MCF 10A (cell line): ENCODE measurements at regions not wholly inside any gene's neighbourhood (a gene's known extent, or its start where the extent isn't known, plus 50 kb on each side); places are given as distances from the start of the nearest gene placed in this dataset.

ENCODE experiments used
- BruUV-seq: library from RNA; stranded (reverse); fragments of 400-500 nt; replicated peaks from 2 replicates; lab custom pipeline; 2021; lab: Mats Ljungman, UMichigan
- CTCF ChIA-PET: fragments of 300-600 bp; sonication (Branson Sonifier 250); formaldehyde crosslinking; extraction: SDS; loops from one replicate; lab custom pipeline; 2021; ENCODE audit warnings: antibody characterized with exemption, inconsistent platforms; lab: Yijun Ruan, JAX
- POLR2A ChIA-PET: fragments of 300-600, 350-650 bp; sonication (Branson Sonifier 250); formaldehyde crosslinking; extraction: SDS; loops from one replicate; lab custom pipeline; 2020; ENCODE audit warnings: antibody characterized with exemption, inconsistent platforms; lab: Yijun Ruan, JAX
- DNase-seq: peaks from one replicate; pipeline ENCODE4 v3.0.0-alpha.2; 2018; ENCODE audit not compliant: unreplicated experiment
- H3K27ac Mint-ChIP-seq: one replicate; pipeline ENCODE4 v1.8.0; 2022; ENCODE audit warnings: mild to moderate bottlenecking, low read depth, mixed read lengths; ENCODE audit not compliant: unreplicated experiment
- H3K27me3 Mint-ChIP-seq: one replicate; pipeline ENCODE4 v1.8.0; 2022; ENCODE audit warnings: mixed read lengths; ENCODE audit not compliant: insufficient read depth, unreplicated experiment
- H3K36me3 Mint-ChIP-seq: one replicate; pipeline ENCODE4 v1.8.0; 2022; ENCODE audit warnings: mild to moderate bottlenecking, moderate library complexity, mixed read lengths; ENCODE audit not compliant: insufficient read depth, unreplicated experiment
- H3K4me1 Mint-ChIP-seq: one replicate; pipeline ENCODE4 v1.8.0; 2022; ENCODE audit warnings: mixed read lengths; ENCODE audit not compliant: insufficient read depth, unreplicated experiment
- H3K4me3 Mint-ChIP-seq: one replicate; pipeline ENCODE4 v1.8.0; 2022; ENCODE audit warnings: mild to moderate bottlenecking, moderate library complexity, mixed read lengths; ENCODE audit not compliant: unreplicated experiment
- H3K9me3 Mint-ChIP-seq: one replicate; pipeline ENCODE4 v1.8.0; 2022; ENCODE audit warnings: mixed read lengths; ENCODE audit not compliant: unreplicated experiment
- intact Hi-C: fragments of 100-400 bp; cut with micrococcal nuclease; formaldehyde crosslinking; loops from 2 replicates; pipeline ENCODE4 v1.14.1; 2022
- TF ChIP-seq, protein P1 (sequence below): fragments of 200-600 bp; IDR thresholded peaks from one replicate; pipeline ENCODE4 v1.8.0; 2022; ENCODE audit warnings: antibody characterized with exemption, mild to moderate bottlenecking; ENCODE audit not compliant: unreplicated experiment

DNA sequence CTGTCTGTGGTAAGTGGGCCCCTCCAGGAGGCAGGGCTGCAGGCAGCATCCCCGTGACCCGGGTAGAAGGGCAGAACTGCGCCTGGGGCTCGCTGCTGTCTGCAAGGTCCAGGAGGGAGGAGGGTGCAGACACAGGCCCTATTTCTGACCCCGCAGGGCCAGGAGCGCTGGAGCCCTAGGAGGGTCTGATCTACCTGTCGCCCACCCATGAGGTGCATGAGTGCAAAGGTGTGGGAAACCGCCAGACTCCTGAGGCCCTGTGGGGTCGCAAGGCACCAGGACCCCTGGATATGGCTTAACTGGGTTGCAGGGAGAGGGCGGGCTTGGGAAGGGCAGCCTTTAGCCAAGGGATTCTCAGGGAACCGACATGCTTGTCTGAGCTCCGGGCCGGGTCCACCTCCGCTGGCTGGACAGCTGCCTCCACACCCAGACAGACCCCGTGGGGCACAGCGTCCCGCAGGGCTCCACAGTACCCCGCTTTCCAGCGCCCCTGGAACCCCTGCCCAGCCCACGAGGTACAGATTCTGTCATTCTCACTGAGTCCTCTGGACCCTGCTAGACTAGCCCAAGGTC, 72.9 kb upstream of the TSPAN11 start:
- no peaks in the 10 kb centered on the region for H3K9me3 Mint-ChIP-seq
- H3K27ac Mint-ChIP-seq: no peak overlapping the region
- H3K36me3 Mint-ChIP-seq: no peaks in the 10 kb centered on the region
- ChIA-PET CTCF (interaction anchor here (1.4 kb wide), 1 partner anchor 418 kb away, joined by 3 read pairs; no protein-coding TSS in a partner anchor), POLR2A (no interaction called here)
- peaks cover 7% of the 10 kb centered on the region for H3K4me1 Mint-ChIP-seq
- H3K27me3 Mint-ChIP-seq: peaks cover 25% of the 10 kb centered on the region
- intact Hi-C loops: no loop called here
- BruUV-seq: no TSS peak
- DNase-seq: no peak
- no peak overlapping the region for H3K4me3 Mint-ChIP-seq
- TF ChIP-seq, protein P1, sequence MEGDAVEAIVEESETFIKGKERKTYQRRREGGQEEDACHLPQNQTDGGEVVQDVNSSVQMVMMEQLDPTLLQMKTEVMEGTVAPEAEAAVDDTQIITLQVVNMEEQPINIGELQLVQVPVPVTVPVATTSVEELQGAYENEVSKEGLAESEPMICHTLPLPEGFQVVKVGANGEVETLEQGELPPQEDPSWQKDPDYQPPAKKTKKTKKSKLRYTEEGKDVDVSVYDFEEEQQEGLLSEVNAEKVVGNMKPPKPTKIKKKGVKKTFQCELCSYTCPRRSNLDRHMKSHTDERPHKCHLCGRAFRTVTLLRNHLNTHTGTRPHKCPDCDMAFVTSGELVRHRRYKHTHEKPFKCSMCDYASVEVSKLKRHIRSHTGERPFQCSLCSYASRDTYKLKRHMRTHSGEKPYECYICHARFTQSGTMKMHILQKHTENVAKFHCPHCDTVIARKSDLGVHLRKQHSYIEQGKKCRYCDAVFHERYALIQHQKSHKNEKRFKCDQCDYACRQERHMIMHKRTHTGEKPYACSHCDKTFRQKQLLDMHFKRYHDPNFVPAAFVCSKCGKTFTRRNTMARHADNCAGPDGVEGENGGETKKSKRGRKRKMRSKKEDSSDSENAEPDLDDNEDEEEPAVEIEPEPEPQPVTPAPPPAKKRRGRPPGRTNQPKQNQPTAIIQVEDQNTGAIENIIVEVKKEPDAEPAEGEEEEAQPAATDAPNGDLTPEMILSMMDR: no peak

DNA sequence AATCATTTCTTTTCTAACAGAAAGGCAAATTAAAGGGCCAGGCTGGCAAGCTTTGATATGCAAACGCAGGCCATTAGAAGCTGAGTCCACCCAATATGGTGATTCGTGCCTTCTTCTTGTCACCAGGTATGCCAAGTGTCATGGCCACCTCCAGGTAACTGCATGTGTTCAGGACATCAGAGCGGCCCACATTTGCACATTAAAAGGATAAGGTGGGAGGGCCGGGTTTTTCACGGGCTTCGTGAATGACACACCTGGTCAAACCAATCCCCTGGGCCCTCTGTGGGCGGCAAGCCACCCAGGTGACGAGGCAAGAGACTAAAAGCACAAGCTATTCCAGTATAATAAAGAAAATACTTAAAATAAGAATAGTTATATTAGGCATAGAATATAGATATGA, 75.9 kb upstream of the TSPAN11 start:
- peaks cover 7% of the 10 kb centered on the region for H3K4me1 Mint-ChIP-seq
- no peaks in the 10 kb centered on the region for H3K9me3 Mint-ChIP-seq
- POLR2A ChIA-PET: interaction anchor here (0.8 to 1.5 kb wide), 2 partner anchors 135 to 421 kb away, joined by 3 to 6 read pairs; no protein-coding TSS in a partner anchor
- H3K4me3 Mint-ChIP-seq: no peak overlapping the region
- CTCF ChIA-PET: interaction anchor here (0.6 to 11.1 kb wide), 27 partner anchors 9 to 1307 kb away, joined by 3 to 156 read pairs (median 5); partner anchors contain the start of gene DDX11
- DNase-seq: no peak
- no peak overlapping the region for H3K27ac Mint-ChIP-seq
- TF ChIP-seq, protein P1: no peak
- intact Hi-C loops: loop anchor here (1.0 kb wide), 2 partner anchors 136 to 422 kb away; no protein-coding TSS in a partner anchor
- no peaks in the 10 kb centered on the region for H3K36me3 Mint-ChIP-seq
- no TSS peak for BruUV-seq
- peaks cover 4% of the 10 kb centered on the region for H3K27me3 Mint-ChIP-seq

DNA sequence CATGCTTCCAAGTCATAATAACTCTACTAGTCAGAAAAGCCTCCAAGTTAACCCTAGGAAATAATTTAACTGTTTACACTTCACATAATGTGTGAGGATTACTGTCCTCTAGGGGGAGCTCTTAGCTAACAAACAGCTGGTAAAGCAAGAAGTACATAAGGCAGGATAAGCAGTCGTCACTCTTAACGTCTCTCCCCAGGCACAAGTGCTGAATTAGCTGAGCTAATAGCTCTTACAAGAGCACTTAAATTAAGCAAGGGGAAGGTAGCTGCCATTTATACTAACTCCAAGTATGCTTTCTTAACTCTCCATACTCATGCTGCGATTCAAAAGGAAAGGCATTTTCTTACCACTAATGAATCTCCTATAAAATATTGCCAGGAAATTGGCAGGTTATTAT, 79.3 kb upstream of the TSPAN11 start:
- Mint-ChIP-seq H3K27me3 (no peaks in the 10 kb centered on the region), H3K4me3 (no peak overlapping the region), H3K4me1 (peaks cover 7% of the 10 kb centered on the region), H3K9me3 (no peaks in the 10 kb centered on the region), H3K27ac (no peak overlapping the region), H3K36me3 (peaks cover 6% of the 10 kb centered on the region)
- peak; percentile 81 for DNase-seq
- TF ChIP-seq, protein P1: peak; percentile 87
- no TSS peak for BruUV-seq
- POLR2A ChIA-PET: no interaction called here
- intact Hi-C loops: loop anchor here (1.0 kb wide), 2 partner anchors 139 to 391 kb away; no protein-coding TSS in a partner anchor
- CTCF ChIA-PET: interaction anchor here (0.7 to 11.1 kb wide), 22 partner anchors 9 to 1132 kb away, joined by 3 to 156 read pairs (median 3); no protein-coding TSS in a partner anchor

DNA sequence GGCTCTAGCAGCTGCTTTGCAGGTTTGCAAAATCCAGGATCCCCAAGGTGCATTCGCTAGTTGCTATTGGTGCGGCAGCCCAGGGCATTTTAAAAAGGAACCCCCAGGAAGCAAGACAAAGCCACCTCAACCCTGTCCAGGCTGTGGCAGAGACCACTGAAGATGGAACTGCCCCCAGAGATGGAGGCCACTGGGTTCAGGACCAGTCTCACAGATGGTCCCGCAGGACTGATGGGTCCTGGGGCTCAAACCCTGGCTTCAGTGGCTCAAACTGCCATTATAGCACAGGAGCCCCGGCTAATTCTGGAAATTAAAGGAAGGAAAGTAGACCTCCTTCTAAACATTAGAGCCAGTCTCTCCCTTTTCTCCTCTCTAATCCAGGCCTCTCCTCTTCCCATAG, 79.8 kb upstream of the TSPAN11 start:
- H3K27me3 Mint-ChIP-seq: no peaks in the 10 kb centered on the region
- H3K27ac Mint-ChIP-seq: no peak overlapping the region
- H3K4me1 Mint-ChIP-seq: peaks cover 4% of the 10 kb centered on the region
- no peak for DNase-seq
- no peak overlapping the region for H3K4me3 Mint-ChIP-seq
- peaks cover 6% of the 10 kb centered on the region for H3K36me3 Mint-ChIP-seq
- H3K9me3 Mint-ChIP-seq: no peaks in the 10 kb centered on the region
- intact Hi-C loops: loop anchor here (1.0 kb wide), 2 partner anchors 140 to 392 kb away; no protein-coding TSS in a partner anchor
- POLR2A ChIA-PET: no interaction called here
- no TSS peak for BruUV-seq
- CTCF ChIA-PET: interaction anchor here (0.6 to 11.1 kb wide), 16 partner anchors 9 to 1303 kb away, joined by 3 to 156 read pairs (median 4); no protein-coding TSS in a partner anchor
- TF ChIP-seq, protein P1: no peak
